GM21786 (cell line): ENCODE measurements at regions not wholly inside any gene's neighbourhood (a gene's known extent, or its start where the extent isn't known, plus 50 kb on each side); places are given as distances from the start of the nearest gene placed in this dataset.

ENCODE experiments used
- ATAC-seq: cut with Tn5 transposase; IDR thresholded peaks from one replicate; pipeline ENCODE4 v1.9.1; 2021; ENCODE audit not compliant: unreplicated experiment

DNA sequence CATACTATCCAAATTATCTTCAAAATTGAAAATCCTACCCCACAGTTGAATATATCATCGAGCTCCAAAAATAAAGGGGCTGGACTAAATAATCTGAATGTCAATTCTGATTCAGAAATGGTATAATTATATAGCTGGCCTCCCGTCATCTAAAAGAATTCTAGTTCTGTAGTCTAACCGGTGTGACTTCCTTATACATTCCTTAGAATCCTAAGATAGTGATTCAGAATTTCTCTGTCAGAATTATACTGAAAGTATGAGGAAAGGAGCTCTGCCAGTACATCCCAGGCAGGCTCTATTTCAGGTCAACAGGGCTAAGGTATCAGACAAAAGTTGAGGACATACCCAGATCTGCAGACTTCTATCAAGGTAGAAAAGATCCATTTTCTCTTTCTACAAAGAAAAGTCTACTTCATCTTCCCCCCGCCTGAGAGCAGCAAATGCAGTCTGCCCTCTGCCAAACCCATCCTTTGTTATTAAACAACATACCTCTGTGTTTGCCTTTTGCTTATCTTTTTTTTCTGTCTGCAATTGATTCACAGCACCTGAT lies 128.5 kb downstream of the METTL4 start:
- ATAC-seq = no peak

GRCh38 chr18:2444201-2444875 lies 127.0 kb downstream of the METTL4 start:
- no peak for ATAC-seq

DNA sequence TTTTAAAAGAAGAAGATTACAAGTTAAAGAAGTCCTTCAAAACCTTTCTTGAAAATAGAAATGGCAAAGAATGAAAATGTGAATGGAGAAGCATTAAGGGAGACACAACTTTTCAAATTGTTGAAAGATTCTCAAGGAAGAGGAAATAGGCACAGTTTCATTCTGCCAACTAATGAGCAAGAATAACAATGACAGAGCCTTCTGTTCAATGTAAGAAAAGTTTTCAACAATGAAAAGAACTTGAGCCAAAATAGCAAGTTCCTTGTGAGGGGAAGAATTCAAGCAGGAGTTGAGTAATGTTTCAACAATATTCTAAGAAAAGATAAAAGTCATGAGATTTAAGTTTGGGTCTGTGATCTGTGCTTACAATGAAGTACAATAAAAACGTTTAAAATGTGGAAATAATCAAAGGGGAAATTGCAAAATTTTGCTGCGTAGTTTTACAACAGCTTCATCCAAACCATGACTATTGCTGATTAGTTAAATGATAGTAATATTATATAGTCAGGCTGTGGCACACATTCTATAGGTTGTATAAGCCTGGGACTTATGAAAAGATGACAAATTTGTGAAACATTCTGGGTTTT lies 122.6 kb downstream of the METTL4 start:
- ATAC-seq = no peak

DNA sequence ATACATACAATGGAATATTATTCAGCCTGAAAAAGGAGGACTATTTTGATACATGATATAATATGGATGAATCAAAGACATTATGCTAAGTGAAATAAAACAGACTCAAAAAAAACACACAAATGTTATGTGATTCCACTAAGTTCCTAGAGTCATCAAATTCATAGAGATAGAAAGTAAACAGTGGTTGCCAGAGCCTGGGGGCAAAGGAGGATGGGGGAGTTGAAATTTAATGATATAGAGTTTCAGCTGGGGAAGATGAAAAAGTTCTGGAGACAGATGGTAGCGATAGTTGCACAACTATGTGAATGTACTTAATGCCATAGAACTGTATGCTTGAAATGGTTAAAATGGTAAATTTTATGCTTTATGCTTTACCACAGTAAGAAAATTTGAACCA lies 119.7 kb downstream of the METTL4 start:
- ATAC-seq = no peak

- no peak for ATAC-seq
Measured at GRCh38 chr18:2459886-2460285, 111.4 kb downstream of the METTL4 start.

DNA sequence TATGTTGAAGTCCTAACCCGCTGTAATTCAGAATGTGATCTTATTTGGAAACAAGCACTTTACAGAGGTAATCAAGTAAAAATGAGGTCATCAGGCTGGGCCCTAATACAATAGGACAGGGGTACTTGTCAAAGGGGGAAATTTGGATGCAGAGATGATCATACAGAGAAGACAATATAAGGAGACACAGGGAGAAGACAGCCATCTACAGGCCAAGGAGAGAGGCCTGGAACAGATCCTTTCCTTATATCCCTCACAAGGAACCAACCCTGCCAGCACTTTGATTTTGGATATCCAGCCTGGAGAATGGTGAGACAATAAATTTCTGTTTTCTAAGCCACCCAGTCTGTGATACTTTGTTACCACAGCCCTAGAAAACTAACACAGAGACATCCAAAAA lies 104.3 kb downstream of the METTL4 start:
- ATAC-seq = no peak

DNA sequence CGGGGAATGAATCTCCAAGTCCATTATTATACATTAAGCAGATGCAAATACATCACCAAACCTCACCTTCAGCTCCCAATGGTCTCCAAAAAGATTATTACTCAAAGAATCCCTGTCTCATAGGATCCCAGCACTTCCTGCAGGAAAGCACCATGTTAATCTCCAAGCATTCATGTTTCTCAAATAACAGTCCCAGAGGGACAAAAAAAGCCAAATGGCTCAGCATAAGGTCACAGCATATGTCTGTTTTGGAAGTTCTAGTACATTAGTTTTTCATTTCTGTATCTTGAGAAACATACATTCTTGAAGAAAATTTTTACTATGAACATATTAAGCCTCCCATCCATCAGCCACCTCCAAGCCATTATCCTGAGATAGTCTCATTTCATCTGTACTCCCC lies 103.3 kb downstream of the METTL4 start:
- ATAC-seq = no peak

- ATAC-seq = no peak
Measured at GRCh38 chr18:2471523-2471922, 99.8 kb downstream of the METTL4 start.

DNA sequence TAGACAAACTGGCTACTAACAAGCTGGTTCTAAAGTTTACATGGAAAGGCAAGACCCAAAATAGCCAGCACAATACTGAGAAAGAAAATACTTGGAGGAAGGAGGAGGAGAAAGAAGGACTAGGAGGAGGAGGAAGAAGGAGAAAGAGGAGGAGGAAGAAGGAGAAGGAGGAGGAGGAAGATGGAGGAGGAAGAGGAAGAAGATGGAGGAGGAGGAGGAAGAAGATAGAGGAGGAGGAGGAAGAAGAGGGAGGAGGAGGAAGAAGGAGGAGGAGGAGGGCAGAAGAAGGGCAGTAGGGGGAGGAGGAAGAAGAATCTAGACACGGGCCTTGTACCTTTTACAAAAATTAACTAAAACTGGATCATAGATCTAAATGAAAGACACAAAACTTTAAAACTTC lies 92.6 kb downstream of the METTL4 start:
- no peak for ATAC-seq

GRCh38 chr18:2480536-2480935 lies 90.8 kb downstream of the METTL4 start:
- ATAC-seq = no peak

- no peak for ATAC-seq
Measured at GRCh38 chr18:2482706-2483475, 88.4 kb downstream of the METTL4 start.

- no peak for ATAC-seq
Measured at GRCh38 chr18:2485983-2486382, 85.3 kb downstream of the METTL4 start.

GRCh38 chr18:2486426-2486825 lies 84.9 kb downstream of the METTL4 start:
- no peak for ATAC-seq
